ENCODE measurements at regions not wholly inside any gene's neighbourhood (a gene's known extent, or its start where the extent isn't known, plus 50 kb on each side); places are given as distances from the start of the nearest gene placed in this dataset.

GRCh38 chr1:115233598-115233997 is 104.5 kb downstream of the NGF start:
- Histone ChIP-seq H3K14ac (ENCODE audit: insufficient read depth, low read length) (no peak overlapping the region; the same call in 1 of the 2 replicates), H2AK5ac (ENCODE audit: insufficient read length, low read length) (no peak overlapping the region), H3K79me2 (ENCODE audit: insufficient read depth, low read length) (no peaks in the 10 kb centered on the region), H2BK5ac (ENCODE audit: insufficient read length, low read length) (no peak overlapping the region), H2BK12ac (ENCODE audit: insufficient read length, low read depth, low read length) (no peak overlapping the region), H4K8ac (replicated peaks; ENCODE audit: insufficient read length, low read depth, low read length) (no peak overlapping the region), H3K18ac (ENCODE audit: insufficient read length, low read depth, low read length) (no peak overlapping the region), H2BK120ac (ENCODE audit: low read depth, low read length, poor library complexity, severe bottlenecking) (no peak overlapping the region), H2BK20ac (ENCODE audit: low read depth, low read length, poor library complexity, severe bottlenecking) (no peak overlapping the region), H3T11ph (ENCODE audit: low read length) (no peak overlapping the region), H3K4ac (ENCODE audit: low read depth, low read length) (no peak overlapping the region), H3K79me1 (ENCODE audit: insufficient read depth, low read depth, low read length, poor library complexity, severe bottlenecking) (no peaks in the 10 kb centered on the region), H3K4me2 (ENCODE audit: insufficient read depth, insufficient read length, low read length) (no peak overlapping the region), H3K23me2 (ENCODE audit: insufficient read length, low read depth, low read length, poor library complexity, severe bottlenecking) (no peaks in the 10 kb centered on the region), H2BK15ac (ENCODE audit: low read depth, low read length) (no peak overlapping the region), H3K23ac (ENCODE audit: insufficient read length, low read depth, low read length) (no peak overlapping the region), H3K9ac (ENCODE audit: extremely low read depth, insufficient read length, low read length) (no peak overlapping the region), H3K9me3 (ENCODE audit: control insufficient read depth, low read depth, low read length) (no peaks in the 10 kb centered on the region), H3K56ac (ENCODE audit: insufficient read length, low read depth, low read length) (no peak overlapping the region), H3K4me1 (ENCODE audit: insufficient read depth, low read length) (no peaks in the 10 kb centered on the region), H4K5ac (ENCODE audit: insufficient read length, low read depth, low read length) (no peak overlapping the region), H4K20me1 (ENCODE audit: control insufficient read depth, insufficient read depth, insufficient read length) (no peaks in the 10 kb centered on the region), H2AFZ (ENCODE audit: low read length) (no peak overlapping the region), H3K27ac (ENCODE audit: insufficient read length, low read depth, low read length) (no peak overlapping the region), H4K91ac (ENCODE audit: insufficient read length, low read depth, low read length) (no peak overlapping the region), H3K27me3 (ENCODE audit: insufficient read depth, low read length) (no peaks in the 10 kb centered on the region)
- H3K27ac Mint-ChIP-seq, result no peak overlapping the region
- no peak for DNase-seq
- peaks cover 0 to 3% of the 10 kb centered on the region in 2 experiments; a peak in 1 of 5 replicates for H3K9me3 Mint-ChIP-seq
- no peaks in the 10 kb centered on the region for H3K36me3 Mint-ChIP-seq (ENCODE audit: insufficient read depth in 1 of 3, low read depth in 3 of 3)
- TF ChIP-seq CTCF (conservative IDR thresholded peaks at IDR 0.05), result no peak
- H3K4me3 Mint-ChIP-seq, result no peak overlapping the region
- WGBS (ENCODE audit: extremely low coverage, insufficient read length, low lambda C conversion rate), result no CpG with 5 or more reads among the region's 5 CpGs
- no peaks in the 10 kb centered on the region for H3K27me3 Mint-ChIP-seq (ENCODE audit: low read depth)
- H3K4me1 Mint-ChIP-seq, result peaks cover 3 to 8% of the 10 kb centered on the region in 2 experiments; a peak in 2 of 4 replicates
